ENCODE measurements at regions not wholly inside any gene's neighbourhood (a gene's known extent, or its start where the extent isn't known, plus 50 kb on each side); places are given as distances from the start of the nearest gene placed in this dataset.
"Not testable (repeated sequence)": the region's sequence is repeated elsewhere in the genome, so short reads cannot be mapped to it uniquely, and the experiment has no call there.

DNA sequence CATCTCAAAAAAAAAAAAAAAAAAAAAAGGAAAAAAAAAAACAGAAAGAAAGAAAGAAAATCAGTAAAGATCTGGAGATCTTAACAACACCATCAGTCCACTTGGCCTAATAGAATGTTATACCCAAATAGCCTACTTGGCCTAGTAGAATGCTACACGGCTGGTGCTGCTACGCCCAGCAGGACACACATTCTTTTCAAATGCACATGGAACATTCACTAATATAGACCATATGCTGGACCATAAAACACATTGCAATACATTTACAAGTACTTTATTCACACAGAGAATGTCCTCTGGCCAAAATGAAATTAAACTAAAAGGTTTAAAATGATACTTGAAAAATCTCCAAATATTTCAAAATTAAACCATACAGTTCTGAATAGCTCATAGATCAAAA, 80.0 kb upstream of the TNFAIP3 start:
- DNase-seq, result no peak

DNA sequence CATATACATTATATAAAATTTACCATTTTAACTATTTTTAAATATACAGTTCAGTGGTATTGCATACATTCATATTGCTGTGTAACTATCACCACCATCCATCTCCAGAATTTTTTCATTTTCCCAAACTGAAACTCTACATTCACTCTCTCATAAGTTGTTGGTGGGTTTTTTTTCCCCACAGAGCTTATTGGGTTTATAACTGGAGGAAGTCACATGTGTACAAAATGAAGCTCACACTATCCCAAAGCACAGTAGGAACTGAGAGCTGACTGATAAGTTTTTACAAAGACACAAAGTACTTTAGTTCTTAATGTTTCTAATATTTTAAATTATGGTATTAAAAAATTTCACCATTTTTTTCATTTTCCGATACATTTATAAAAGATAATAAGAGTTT, 78.8 kb upstream of the TNFAIP3 start:
- DNase-seq, result no peak

DNA sequence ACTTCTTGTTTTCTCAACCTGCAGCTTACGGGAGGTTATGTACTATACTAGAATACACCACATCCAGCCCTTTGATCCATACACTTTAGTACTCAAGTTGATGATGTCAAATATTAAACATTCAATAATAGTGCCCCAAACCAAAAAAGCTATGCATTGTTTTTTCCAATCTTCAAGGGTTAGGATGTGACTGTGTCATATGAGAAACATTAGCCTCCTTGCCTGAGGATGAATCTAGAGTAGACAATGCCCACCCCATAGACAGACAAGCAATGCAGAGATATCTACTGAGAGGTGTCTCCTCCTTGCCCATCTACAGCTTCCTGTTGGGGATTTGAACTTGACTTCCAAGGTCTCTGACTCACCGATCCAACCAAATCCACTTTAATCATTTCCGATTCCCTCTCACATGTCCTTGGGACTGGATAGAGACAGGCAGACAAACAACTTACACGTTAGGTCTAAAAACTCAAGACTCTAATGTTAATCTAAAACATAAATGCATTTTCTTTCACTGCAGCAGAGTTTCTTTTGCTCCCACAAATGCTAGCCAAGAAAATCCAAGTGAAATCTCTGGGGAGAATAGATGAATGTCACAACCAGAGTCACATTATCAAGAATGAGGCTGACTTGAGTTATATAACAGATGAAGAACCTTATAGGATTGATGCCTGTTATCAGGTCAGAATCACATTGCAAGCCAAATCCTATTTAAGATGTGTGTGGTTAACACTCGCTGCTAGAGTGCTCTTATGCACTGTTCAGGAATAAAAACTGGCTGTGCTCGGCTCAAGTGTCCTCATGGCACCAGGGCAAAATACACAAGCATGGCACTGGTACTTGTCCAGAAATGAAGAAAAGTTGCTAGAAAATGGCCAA, 75.5 kb upstream of the TNFAIP3 start:
- DNase-seq, result peak in 1 of 2 donors; percentile 40

DNA sequence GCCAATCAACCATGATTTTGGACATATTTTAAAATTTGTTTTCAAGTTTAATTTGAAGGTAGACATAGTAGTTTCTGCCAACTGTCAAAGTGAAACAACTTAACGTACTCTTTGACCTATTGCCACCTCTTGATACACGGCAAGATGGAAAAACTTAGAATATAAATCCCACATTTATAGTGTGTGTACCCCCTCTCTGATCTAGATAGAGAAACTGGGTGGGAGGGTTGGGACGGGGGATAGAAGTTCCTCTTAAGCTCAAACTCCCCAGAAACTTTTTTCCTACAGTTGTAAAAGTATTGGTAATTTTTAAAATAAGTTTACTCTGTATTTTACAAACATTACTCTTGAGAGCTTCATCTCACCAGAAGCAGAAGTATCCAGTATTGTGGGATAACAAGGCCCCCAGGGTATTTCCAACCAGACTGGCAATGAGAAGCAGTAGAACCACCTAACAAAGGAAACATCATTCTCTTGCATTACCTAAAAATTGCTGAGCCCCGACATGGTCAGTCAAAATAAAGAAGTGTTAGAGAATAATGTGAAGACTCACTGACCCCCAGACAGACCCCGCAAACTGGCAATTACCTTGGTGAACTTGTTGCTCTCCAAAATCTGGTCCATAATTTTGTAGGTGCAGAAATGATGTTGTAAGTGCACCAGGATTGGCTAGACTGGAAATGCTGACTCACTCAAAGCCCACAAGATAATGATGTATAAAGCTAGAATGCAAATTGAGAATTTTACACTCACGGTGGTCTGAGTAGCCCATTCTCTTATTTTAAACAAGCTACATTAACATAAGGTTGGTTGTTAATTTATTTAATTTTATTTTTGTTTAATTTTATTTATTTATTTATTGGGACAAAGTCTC, 74.7 kb upstream of the TNFAIP3 start:
- peak in 1 of 2 donors; percentile 42 for DNase-seq

DNA sequence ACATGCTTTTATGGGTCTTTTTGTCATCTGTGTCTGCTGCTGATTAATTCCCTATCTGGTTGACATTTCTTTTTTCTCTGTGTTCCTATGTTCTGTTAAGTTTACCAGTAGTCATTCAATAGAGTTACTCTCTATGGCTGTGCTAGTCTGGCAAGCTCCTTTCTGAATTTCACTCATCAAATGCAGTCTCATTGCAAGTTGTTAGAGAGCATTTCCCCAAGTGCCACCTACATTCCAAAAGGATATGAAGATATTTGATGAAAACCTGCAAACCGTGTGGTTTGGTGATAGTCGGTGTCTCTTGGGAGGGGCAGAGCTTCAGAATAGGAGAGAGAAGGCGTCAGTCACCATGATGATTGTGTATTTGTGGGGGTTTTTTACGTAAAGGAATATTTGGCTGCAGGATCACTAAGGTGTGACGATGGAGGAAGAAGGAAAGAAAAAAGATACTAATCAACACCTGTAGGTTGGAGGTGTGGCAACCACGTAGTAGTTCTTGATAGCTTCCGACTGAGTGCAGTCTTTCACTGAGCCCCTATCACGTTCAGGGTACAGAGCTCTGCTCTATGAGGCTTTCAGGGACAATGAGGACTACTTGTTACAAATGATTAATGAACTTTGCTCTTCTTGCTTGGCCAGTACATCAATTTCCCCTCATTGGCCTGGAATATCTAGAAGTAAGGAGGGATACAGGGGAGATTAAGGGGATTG, 73.1 kb upstream of the TNFAIP3 start:
- DNase-seq, result no peak

DNA sequence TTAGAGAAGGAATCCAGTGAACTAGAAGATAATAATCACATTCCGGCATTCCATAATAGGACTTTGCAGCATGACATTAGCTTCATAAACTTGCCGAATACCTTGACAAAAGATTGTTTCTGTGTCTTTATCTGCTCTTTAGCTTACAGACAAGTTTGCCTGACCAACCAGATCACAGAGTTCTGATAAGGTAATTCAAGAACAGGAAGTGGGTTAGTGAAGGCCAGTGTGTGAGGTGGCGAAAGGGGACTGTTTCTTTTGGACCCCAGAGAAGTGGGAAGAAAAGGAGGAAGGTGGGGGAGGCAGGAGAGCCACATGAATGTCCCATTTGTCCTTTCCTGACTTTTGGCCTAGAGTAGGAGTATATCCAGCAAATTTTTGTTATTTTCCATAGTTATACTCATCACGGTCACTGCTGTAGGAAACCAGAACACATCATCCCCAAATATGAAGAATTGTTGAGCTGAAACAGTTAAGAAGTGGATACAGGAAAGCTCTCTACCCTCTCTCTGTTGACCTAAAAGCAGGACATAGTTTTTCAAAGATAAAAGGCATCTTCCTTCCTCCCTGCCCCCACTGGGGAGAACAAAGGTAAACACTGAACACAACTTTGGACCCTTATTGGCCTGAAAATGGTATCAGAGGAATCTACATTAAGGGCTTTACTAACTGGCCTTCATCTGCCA, 72.4 kb upstream of the TNFAIP3 start:
- no peak for DNase-seq

DNA sequence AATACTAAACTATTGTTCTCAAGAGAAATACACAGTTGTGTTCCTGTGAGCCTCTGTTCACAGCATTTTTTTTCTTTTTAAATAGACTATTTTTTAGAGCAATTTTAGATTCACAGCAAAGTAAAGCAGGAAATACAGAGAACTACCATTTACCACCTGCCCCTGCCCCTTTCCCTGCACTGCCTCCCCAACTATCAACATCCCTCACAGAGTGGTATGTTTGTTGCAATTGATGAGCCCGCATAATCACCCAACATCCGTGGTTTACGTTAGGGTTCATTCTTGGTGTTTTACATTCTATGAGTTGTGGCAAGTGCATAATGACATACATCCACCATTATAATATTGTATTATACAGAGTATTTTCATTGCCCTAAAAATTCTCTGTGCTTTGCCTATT, 71.6 kb upstream of the TNFAIP3 start:
- DNase-seq, result no peak

DNA sequence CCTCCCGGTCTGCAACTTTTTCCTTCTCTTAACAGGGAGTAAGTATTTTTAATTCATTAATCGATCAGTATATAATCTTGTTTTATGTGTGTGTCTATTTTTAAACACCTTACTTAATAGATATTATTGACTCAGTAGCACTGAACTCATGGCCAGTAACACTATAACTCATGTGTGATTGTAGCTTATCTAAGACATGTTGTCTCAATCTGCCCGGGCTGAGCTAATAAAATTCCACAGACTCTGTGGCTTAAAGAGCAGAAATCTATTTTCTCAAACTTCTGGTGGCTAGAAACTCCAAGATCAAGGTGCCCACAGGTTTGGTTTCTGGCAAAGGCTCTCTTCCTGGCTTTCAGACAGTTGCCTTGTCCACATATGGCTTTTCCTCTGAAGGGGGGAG, 68.8 kb upstream of the TNFAIP3 start:
- DNase-seq, result no peak

DNA sequence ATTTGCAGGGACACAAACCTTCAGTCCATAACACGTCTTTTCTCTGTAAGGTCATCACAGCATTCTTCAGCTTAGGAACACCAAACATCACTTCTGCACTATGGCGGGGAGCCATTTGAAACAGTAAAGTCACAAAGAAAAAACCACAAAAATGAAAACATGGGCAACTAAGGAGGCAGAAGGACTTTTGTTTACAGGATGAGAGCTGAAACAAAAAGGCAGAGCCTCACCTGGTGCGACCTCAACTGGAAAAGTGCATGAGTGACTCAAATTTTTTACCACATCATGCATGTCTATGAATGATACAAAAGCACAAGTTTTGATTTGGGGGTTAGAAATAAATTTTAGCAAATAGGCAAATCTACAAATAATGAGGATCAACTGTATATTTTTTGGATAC, 68.2 kb upstream of the TNFAIP3 start:
- peak in 1 of 2 donors; percentile 33 for DNase-seq

DNA sequence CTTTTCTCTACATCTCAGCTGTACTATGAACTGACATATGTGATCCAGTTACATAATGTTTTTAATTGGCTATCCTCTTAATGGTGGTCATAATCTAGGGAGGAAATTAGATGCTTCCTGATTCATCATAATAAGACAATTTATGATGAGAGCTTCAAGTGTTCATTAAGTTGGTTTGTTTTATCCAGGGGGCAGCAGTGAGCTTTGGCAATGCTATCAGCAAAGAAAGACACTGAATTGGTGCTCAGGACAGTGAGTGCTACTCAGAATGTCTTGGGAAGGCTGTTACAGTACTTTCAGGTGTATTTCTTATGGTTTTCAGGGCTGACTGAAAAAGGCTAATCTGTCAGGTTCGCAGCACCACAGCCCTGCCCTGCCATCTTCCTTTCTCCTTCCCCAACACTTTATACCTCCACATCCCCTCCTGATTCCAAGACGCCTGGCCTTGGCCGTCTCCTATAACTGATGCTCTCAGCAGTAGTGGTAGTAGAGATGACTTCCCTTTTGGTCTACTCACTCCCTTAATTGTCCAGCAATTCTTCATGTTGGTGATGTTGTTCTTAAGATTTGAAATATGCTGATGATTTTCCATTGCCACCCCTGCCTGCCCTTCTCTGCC, 67.0 kb upstream of the TNFAIP3 start:
- peak; percentile 84 to 90 for DNase-seq

DNA sequence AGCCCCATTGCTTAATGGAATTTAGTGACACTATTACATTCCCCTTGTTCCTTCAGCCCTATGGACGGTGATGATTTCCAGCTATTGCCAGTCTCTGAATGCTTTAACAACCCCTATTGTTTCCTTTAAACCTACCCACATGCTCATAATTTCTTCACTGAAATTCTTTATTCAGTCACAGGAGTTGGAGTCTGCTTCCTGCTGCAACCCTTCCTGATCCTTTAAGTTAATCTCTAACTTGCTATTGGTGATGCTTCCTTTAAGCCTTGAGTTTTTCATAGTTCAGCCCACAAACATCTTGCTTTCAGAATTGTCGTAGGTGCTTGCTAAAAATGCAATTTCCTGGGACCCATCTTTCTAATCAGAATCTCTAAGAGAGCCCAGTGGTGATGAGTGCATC, 66.3 kb upstream of the TNFAIP3 start:
- no peak for DNase-seq

DNA sequence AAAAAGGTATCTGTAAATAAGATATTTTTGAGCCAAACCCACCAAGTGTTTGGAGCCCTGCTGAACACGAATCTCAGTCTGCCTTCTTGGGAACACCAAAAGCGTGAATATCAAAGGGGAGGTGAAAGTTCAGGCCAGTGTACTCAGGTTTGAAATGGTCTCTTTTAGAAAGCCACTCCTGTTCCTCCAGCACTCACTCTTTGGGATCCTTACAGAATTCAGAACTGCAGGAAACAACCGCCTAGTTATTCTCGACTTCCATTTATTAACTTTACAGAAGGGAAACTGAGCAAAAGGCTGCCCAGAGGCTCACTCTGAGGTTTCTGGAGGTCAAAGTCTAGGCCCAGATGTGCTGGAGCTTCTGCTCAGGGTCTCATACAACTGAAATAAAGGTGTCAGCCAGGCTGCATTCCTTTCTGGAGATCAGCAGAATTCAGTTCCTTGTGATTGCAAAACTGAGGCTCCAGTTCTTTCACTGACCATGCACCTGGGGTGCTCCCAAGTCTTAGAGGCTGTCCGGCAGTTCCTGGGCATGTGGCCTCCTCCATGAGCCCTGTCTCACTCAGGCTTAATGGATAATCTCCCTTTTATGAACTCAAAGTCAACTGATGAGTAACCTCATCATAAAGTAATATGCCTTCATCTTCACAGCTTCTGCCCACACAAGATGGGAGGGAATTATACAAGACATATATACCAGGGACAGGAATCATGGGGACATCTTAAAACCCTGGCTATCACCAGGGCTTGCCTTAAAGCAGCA, 65.5 kb upstream of the TNFAIP3 start:
- no peak for DNase-seq

DNA sequence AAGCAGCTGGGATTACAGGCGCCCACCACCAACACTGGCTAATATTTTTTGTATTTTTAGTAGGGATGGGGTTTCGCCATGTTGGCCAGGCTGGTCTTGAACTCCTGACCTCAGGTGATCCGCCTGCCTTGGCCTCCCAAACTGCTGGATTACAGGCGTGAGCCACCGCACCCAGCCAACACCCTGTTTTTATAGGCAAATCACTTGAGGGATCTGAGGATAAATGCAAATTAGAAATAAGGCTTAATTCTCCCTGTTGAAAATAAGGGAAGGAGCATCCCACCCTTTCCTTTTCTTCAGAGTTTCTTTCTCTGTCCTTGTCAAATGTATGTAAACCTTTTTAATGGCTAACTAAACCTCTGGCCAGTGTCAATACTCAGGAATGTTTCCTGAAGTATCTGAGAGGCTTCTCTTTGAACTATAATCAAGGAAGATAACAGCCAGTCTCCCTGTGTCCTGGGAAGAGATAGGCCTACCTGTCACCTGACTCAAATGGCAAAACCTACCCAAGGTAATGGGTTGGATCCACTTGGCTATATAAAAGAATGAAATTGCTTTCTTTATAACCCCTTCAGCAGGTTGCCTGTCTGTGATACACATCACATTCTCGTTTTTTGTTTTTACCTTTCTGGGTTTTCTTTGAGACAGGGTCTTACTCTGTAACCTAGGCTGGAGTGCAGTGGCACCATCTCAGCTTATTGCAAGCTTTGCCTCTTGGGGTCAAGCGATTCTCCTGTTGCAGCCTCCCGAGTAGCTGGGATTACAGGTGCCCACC, 64.5 kb upstream of the TNFAIP3 start:
- no peak for DNase-seq

DNA sequence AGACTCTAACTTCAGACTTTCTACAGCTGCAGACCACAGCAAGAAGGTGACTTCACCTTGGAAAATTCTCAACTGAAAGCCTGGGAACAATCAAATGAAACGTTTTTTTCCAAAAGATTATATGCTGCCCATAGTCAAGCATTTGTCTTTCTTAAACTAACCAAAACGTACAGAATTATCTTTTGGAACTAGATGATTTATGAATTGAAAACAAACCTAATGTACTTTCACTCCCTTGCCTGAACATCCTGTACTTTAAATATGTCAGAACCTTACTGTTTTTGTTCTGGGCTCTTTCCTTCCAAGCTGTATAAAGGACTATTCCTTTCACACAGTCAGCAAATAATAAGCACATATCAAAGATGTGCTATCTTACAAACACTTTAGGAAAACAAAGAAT, 62.4 kb upstream of the TNFAIP3 start:
- no peak for DNase-seq

DNA sequence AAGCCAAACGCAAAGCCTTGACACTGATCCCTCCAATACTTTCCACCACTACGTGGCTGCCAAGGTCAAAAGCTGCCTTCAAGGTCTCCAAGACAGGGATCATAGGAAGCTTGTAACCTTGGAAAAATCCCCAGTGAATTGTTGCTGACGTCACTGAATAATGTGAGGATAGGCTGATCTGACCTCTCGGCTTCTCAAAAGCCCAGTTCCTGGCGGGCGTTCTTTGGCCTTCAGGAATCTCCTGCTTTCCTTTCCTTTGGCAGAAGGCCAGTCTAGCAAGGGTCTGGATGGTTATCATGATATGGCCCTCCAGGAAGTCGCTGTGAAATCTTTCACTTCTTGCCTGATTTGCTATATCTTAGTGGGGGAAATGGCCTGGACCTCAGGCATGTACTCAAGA, 61.4 kb upstream of the TNFAIP3 start:
- no peak for DNase-seq

DNA sequence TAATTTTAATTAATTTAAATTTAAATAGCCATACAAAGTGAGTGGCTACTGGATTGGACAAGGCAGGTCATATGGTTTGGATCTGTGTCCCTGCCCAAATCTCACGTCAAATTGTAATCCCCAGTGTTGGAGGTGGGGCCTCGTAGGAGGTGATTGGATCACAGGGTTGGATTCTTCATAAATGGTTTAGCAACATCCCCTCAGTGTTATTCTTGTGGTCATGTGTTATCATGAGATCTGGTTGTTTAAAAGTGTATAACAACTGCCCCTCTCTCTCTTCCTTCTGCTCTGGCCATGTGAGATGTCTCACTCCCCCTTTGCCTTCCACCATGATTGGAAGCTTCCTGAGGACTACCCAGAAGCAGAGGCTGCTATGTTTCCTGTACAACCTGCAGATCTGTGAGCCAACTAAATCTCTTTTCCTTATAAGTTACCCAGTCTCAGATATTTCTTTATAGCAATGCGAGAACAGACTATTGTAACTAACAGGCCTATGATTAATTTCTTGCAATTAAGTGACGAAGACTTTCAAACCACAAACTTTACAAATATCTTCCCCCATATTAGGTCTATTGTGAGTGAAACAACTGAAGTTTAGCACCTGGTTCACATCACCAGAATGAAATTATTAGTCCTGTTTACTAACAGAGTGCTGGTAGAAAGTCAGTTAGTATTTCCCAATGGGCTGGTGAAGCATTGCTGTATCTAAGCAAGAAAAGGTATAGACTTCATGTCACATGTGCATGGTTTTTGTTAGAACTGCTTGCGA, 60.0 kb upstream of the TNFAIP3 start:
- DNase-seq, result no peak

DNA sequence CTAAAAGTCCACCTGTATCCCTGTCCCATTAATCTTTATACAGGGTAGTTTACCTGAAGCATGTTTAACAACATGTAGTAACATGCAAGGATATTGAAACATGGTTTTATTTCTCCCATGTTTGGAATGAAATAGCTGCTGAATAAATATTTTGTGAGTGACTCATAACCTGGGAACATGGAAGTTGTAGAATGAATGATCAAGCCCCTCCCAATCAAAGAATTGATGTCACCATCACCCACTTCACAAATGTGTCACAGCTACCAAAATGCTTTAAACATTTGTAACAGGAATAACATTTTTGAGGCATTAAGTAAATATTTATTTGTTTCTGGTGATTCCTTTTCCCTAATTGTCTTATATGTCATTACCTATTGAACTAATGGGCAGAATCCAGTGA, 58.9 kb upstream of the TNFAIP3 start:
- DNase-seq, result no peak

DNA sequence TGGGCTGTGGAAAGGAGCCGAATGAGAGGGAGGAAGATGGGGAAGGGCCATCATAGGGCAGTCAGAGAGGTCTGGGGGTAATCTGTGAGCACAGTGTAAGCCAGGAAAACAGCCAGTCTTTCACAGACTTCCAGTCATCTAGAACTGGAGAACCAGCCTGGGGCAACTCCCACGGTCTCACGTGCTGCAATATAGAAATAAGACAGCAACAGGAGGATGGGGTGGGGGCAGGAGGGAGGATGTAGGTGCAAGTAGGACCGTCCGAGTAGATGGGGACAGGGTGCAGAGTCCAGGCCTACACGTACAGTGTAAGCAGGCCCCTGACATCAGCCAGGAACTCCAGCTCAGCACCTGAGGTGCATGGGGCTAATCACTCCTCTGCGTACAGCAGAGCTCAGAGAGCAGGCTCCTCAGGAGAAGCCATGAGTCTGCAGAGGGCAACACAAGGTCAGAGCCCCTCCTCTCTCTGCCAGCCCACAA, 58.2 kb upstream of the TNFAIP3 start:
- no peak for DNase-seq

DNA sequence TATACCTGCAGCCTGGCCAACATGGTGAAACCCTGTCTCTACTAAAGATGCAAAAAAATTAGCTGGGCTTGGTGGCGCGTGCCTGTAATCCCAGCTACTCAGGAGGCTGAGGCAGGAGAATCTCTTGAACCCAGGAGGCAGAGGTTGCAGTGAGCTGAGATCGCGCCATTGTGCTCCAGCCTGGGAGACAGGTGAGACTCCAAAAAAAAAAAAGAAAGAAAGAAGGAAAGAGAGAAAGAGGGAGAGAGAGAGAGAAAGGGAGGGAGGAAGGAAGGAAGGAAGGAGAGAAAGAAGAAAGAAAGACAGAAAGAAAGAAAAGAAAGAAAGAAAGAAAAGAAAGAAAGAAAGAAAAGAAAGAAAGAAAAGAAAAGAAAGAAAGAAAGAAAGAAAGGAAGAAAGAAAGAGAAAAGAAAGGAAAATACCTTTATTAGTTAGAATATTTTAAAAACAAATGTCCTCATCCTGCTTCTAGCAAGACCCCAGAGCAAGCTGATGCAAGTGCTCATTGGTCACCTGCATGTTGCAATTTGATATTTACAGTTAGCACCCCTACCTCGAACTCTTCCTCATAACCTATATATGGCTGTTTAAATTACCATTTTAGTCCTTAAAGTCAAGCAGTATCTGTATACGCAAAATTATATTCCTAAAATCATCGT, 57.0 kb upstream of the TNFAIP3 start:
- not testable (repeated sequence) for DNase-seq
